HCT116 (cell line): ENCODE measurements at regions not wholly inside any gene's neighbourhood (a gene's known extent, or its start where the extent isn't known, plus 50 kb on each side); places are given as distances from the start of the nearest gene placed in this dataset.

ENCODE experiments used
- ATAC-seq: fragments of 200-7000 bp; cut with Tn5 transposase; 2 replicates; pipeline ENCODE4 v1.9.1; 2020; ENCODE audit warnings: mild to moderate bottlenecking, moderate library complexity
- BruUV-seq: library from RNA; stranded (reverse); fragments of 400-500 nt; replicated peaks from 2 replicates; lab custom pipeline; 2021; lab: Mats Ljungman, UMichigan
- CTCF ChIA-PET: fragments of 300-600 bp; sonication (Branson Sonifier 250); formaldehyde crosslinking; loops from one replicate; lab custom pipeline; 2021; ENCODE audit warnings: antibody characterized with exemption; lab: Charles Lee
- POLR2A ChIA-PET: fragments of 300-600, 350-600 bp; sonication (Branson Sonifier 250); formaldehyde crosslinking; loops from one replicate; lab custom pipeline; 2021; ENCODE audit warnings: antibody characterized with exemption; lab: Charles Lee
- RAD21 ChIA-PET, 2 experiments: fragments of 300-600 bp; sonication (Branson Sonifier 250); formaldehyde crosslinking; loops; one replicate each; lab custom pipeline; 2023; ENCODE audit warnings: low total read pairs in 2 of 2; ENCODE audit not compliant: uncharacterized antibody in 2 of 2, unreplicated experiment in 2 of 2, low non-redundant PET in 1 of 2; lab: Charles Lee
- DNase-seq: peaks from one replicate; pipeline ENCODE4 v3.0.0-alpha.2; 2010; ENCODE audit warnings: low read depth, low spot score
- H2AFZ ChIP-seq: fragments of 200-600 bp; shearing (Covaris generic), sonication (generic); 2 replicates; pipeline ENCODE4 v1.6.1; 2017; ENCODE audit warnings: low read depth, mixed run types, mixed read lengths, antibody characterized with exemption, low read length; ENCODE audit not compliant: poor library complexity, severe bottlenecking
- H3K27ac ChIP-seq: 2 replicates; pipeline ENCODE4 v1.5.1; 2012; ENCODE audit warnings: low read depth, low read length
- H3K27me3 ChIP-seq: fragments of 200-600 bp; sonication (generic); 2 replicates; pipeline ENCODE4 v1.6.1; 2016; ENCODE audit warnings: mixed run types, low read length, mixed read lengths; ENCODE audit not compliant: insufficient read depth
- H3K36me3 ChIP-seq, 2 experiments: fragments of 200-500 bp in 1 of 2; fragments of 200-600 bp in 1 of 2; sonication (Bioruptor generic) in 1 of 2; sonication (generic) in 1 of 2; 2 replicates each; pipeline versions ENCODE4 v1.5.1 to v1.6.1; 2014 to 2016; ENCODE audit warnings: low read length in 2 of 2, inconsistent platforms in 1 of 2, mixed read lengths in 1 of 2, mixed run types in 1 of 2; ENCODE audit not compliant: insufficient read depth in 2 of 2, control insufficient read depth in 1 of 2
- H3K4me1 ChIP-seq, 2 experiments: fragments of 200-600 bp in 1 of 2; sonication (generic) in 1 of 2; 2 replicates each; pipeline versions ENCODE4 v1.5.1 to v1.6.1; 2012 to 2017; ENCODE audit warnings: low read length in 2 of 2, inconsistent platforms in 1 of 2, mild to moderate bottlenecking in 1 of 2, mixed read lengths in 1 of 2, mixed run types in 1 of 2, moderate library complexity in 1 of 2; ENCODE audit not compliant: insufficient read depth in 2 of 2, control insufficient read depth in 1 of 2
- H3K4me2 ChIP-seq: fragments of 200-600 bp; sonication (generic); 2 replicates; pipeline ENCODE4 v1.6.1; 2017; ENCODE audit warnings: mixed run types, low read length, mixed read lengths
- H3K4me3 ChIP-seq, 2 experiments: fragments of 200-600 bp in 1 of 2; sonication (generic) in 1 of 2; replicated peaks in 1 of 2; 2 replicates each; pipeline ENCODE4 v1.5.1; 2011 to 2016; ENCODE audit warnings: low read length in 2 of 2, control low read depth in 1 of 2, low read depth in 1 of 2, mild to moderate bottlenecking in 1 of 2, mixed read lengths in 1 of 2, mixed run types in 1 of 2
- H3K79me2 ChIP-seq: fragments of 200-600 bp; sonication (generic); 2 replicates; pipeline ENCODE4 v1.6.1; 2017; ENCODE audit warnings: mild to moderate bottlenecking, mixed run types, low read length, moderate library complexity, mixed read lengths; ENCODE audit not compliant: insufficient read depth
- H3K9ac ChIP-seq: fragments of 200-600 bp; sonication (generic); 2 replicates; pipeline ENCODE4 v1.6.1; 2016; ENCODE audit warnings: low read length, mixed read lengths
- H3K9me2 ChIP-seq: fragments of 200-600 bp; sonication (generic), shearing (Covaris generic); 2 replicates; pipeline ENCODE4 v1.6.1; 2017; ENCODE audit warnings: mixed run types, mild to moderate bottlenecking, moderate library complexity; ENCODE audit not compliant: insufficient read depth
- H3K9me3 ChIP-seq, 2 experiments: fragments of 200-500 bp in 1 of 2; fragments of 200-600 bp in 1 of 2; sonication (Bioruptor generic) in 1 of 2; sonication (generic) in 1 of 2; 2 replicates each; pipeline ENCODE4 v1.6.1; 2014 to 2017; ENCODE audit warnings: low read length in 2 of 2, mixed read lengths in 2 of 2, inconsistent platforms in 1 of 2, low read depth in 1 of 2, mild to moderate bottlenecking in 1 of 2, mixed run types in 1 of 2, moderate library complexity in 1 of 2; ENCODE audit not compliant: control insufficient read depth in 1 of 2, insufficient read depth in 1 of 2
- H4K20me1 ChIP-seq: fragments of 200-600 bp; sonication (generic), shearing (Covaris generic); 2 replicates; pipeline ENCODE4 v1.6.1; 2017; ENCODE audit warnings: mixed run types, mild to moderate bottlenecking, moderate library complexity; ENCODE audit not compliant: insufficient read depth
- EGR1 ChIP-seq: IDR thresholded peaks from 2 replicates; pipeline ENCODE4 v1.6.1; 2012; ENCODE audit warnings: low read depth
- FOSL1 ChIP-seq: IDR thresholded peaks from 2 replicates; pipeline ENCODE4 v1.6.1; 2012; ENCODE audit warnings: low read depth
- POLR2AphosphoS5 ChIP-seq: IDR thresholded peaks from 2 replicates; pipeline ENCODE4 v1.6.1; 2011; ENCODE audit warnings: mild to moderate bottlenecking, low read depth, low read length, moderate library complexity
- RAD21 ChIP-seq: IDR thresholded peaks from 2 replicates; pipeline ENCODE4 v1.6.1; 2012; ENCODE audit warnings: low read depth, mild to moderate bottlenecking
- SIN3A ChIP-seq: IDR thresholded peaks from 2 replicates; pipeline ENCODE4 v1.6.1; 2012; ENCODE audit warnings: low read depth
- TCF7L2 ChIP-seq: IDR thresholded peaks from 2 replicates; pipeline ENCODE4 v1.7.0; 2011; ENCODE audit warnings: borderline replicate concordance, inconsistent platforms; ENCODE audit not compliant: insufficient read depth, insufficient read length; ENCODE audit errors: extremely low read depth
- ZNF274 ChIP-seq: fragments of 200-500 bp; sonication (Bioruptor generic); IDR thresholded peaks from 2 replicates; pipeline ENCODE4 v1.6.1; 2014; ENCODE audit warnings: mild to moderate bottlenecking, low read depth, low read length, inconsistent platforms
- intact Hi-C: fragments of 100-400 bp; cut with micrococcal nuclease; formaldehyde crosslinking; loops from 2 replicates; pipeline ENCODE4 v1.10.0; 2022
- TF ChIP-seq, protein P1 (sequence below): IDR thresholded peaks from 2 replicates; pipeline ENCODE4 v1.6.1; 2012; ENCODE audit warnings: low read depth

DNA sequence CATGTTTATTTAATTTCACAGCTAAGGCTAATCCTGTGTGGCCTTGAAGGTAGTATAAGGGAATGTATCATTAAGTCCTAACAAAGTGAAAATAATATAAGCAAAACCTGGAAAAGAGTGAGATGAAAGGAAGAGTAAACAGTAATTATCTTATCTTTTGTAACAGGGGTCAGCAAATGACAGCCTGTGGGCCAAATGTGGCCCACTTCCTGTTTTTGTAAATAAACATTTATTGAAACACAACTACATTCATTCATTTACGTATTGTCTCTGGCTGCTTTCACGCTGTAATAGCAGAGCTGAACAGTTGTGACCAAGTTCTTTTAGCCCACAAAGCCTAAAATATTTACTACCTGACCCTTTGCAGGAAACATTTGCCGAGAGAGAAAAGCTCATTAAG lies 78.4 kb upstream of the HTR4 start:
- H3K9ac ChIP-seq, result no peak overlapping the region

More for the DNA sequence above, 78.4 kb upstream of the HTR4 start:
- peaks cover 0 to 9% of the 10 kb centered on the region in 2 experiments; a peak in 2 of 4 replicates for H3K4me1 ChIP-seq
- no peaks in the 10 kb centered on the region for H3K9me3 ChIP-seq
- no peak for ATAC-seq
- peak overlapping the region; percentile 95 for H2AFZ ChIP-seq
- TF ChIP-seq SIN3A (no peak), POLR2AphosphoS5 (no peak), EGR1 (no peak), RAD21 (no peak), ZNF274 (no peak), FOSL1 (no peak), TCF7L2 (no peak)
- TF ChIP-seq, protein P1, sequence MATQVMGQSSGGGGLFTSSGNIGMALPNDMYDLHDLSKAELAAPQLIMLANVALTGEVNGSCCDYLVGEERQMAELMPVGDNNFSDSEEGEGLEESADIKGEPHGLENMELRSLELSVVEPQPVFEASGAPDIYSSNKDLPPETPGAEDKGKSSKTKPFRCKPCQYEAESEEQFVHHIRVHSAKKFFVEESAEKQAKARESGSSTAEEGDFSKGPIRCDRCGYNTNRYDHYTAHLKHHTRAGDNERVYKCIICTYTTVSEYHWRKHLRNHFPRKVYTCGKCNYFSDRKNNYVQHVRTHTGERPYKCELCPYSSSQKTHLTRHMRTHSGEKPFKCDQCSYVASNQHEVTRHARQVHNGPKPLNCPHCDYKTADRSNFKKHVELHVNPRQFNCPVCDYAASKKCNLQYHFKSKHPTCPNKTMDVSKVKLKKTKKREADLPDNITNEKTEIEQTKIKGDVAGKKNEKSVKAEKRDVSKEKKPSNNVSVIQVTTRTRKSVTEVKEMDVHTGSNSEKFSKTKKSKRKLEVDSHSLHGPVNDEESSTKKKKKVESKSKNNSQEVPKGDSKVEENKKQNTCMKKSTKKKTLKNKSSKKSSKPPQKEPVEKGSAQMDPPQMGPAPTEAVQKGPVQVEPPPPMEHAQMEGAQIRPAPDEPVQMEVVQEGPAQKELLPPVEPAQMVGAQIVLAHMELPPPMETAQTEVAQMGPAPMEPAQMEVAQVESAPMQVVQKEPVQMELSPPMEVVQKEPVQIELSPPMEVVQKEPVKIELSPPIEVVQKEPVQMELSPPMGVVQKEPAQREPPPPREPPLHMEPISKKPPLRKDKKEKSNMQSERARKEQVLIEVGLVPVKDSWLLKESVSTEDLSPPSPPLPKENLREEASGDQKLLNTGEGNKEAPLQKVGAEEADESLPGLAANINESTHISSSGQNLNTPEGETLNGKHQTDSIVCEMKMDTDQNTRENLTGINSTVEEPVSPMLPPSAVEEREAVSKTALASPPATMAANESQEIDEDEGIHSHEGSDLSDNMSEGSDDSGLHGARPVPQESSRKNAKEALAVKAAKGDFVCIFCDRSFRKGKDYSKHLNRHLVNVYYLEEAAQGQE, result no peak
- no TSS peak for BruUV-seq
- no peak overlapping the region for H3K27ac ChIP-seq
- H3K36me3 ChIP-seq, result no peaks in the 10 kb centered on the region
- no peaks in the 10 kb centered on the region for H4K20me1 ChIP-seq
- RAD21 ChIA-PET, result interaction anchor here (0.7 to 1.4 kb wide), 4 partner anchors 303 to 382 kb away, joined by 3 to 6 read pairs (median 5); no protein-coding TSS in a partner anchor
- no peaks in the 10 kb centered on the region; the same call in 1 of the 2 replicates for H3K27me3 ChIP-seq
- intact Hi-C loops, result loop anchor here (1.0 to 5.0 kb wide), 8 partner anchors 180 to 830 kb away; partner anchors contain the start of gene FBXO38
- no peaks in the 10 kb centered on the region for H3K9me2 ChIP-seq
- H3K79me2 ChIP-seq, result no peaks in the 10 kb centered on the region
- POLR2A ChIA-PET, result no interaction called here
- CTCF ChIA-PET, result interaction anchor here (0.7 to 7.8 kb wide), 14 partner anchors 8 to 536 kb away, joined by 3 to 198 read pairs (median 5); no protein-coding TSS in a partner anchor
- no peak for DNase-seq
- H3K4me3 ChIP-seq, result no peak overlapping the region
- H3K4me2 ChIP-seq, result no peak overlapping the region
